H9 (cell line): ENCODE measurements at regions not wholly inside any gene's neighbourhood (a gene's known extent, or its start where the extent isn't known, plus 50 kb on each side); places are given as distances from the start of the nearest gene placed in this dataset.

Source experiments
- DNase-seq: peaks from one replicate; pipeline ENCODE4 v3.0.0-alpha.2; 2017
- H2AFZ ChIP-seq: one replicate; pipeline ENCODE4 v1.6.1; 2013; ENCODE audit warnings: mild to moderate bottlenecking, low read length, control low read depth, moderate library complexity
- H2AK5ac ChIP-seq: 2 replicates; pipeline ENCODE4 v1.6.1; 2013; ENCODE audit warnings: low read length, control low read depth, mixed read lengths; ENCODE audit not compliant: insufficient read length
- H2BK120ac ChIP-seq: one replicate; pipeline ENCODE4 v1.6.1; 2013; ENCODE audit warnings: low read depth, mild to moderate bottlenecking, low read length, control low read depth, inconsistent platforms; ENCODE audit not compliant: poor library complexity, severe bottlenecking
- H2BK12ac ChIP-seq: 2 replicates; pipeline ENCODE4 v1.6.1; 2013; ENCODE audit warnings: low read length, control low read depth, mixed read lengths, low read depth; ENCODE audit not compliant: insufficient read length
- H2BK15ac ChIP-seq: 2 replicates; pipeline ENCODE4 v1.6.1; 2013; ENCODE audit warnings: low read depth, low read length, control low read depth
- H2BK20ac ChIP-seq: one replicate; pipeline ENCODE4 v1.6.1; 2013; ENCODE audit warnings: low read depth, mild to moderate bottlenecking, low read length, control low read depth, inconsistent platforms; ENCODE audit not compliant: poor library complexity, severe bottlenecking
- H2BK5ac ChIP-seq: 2 replicates; pipeline ENCODE4 v1.6.1; 2013; ENCODE audit warnings: low read length, control low read depth, mixed read lengths; ENCODE audit not compliant: insufficient read length
- H3K14ac ChIP-seq: 2 replicates; pipeline ENCODE4 v1.6.1; 2013; ENCODE audit warnings: low read length, control low read depth; ENCODE audit not compliant: insufficient read depth
- H3K18ac ChIP-seq: 2 replicates; pipeline ENCODE4 v1.6.1; 2013; ENCODE audit warnings: low read depth, mild to moderate bottlenecking, mixed read lengths, low read length, control low read depth; ENCODE audit not compliant: insufficient read length
- H3K23ac ChIP-seq: 2 replicates; pipeline ENCODE4 v1.6.1; 2013; ENCODE audit warnings: low read length, control low read depth, mixed read lengths, low read depth; ENCODE audit not compliant: insufficient read length
- H3K23me2 ChIP-seq: 2 replicates; pipeline ENCODE4 v1.6.1; 2013; ENCODE audit warnings: low read depth, mild to moderate bottlenecking, mixed read lengths, low read length, control low read depth; ENCODE audit not compliant: insufficient read length, poor library complexity, severe bottlenecking
- H3K27ac ChIP-seq: 2 replicates; pipeline ENCODE4 v1.5.1; 2013; ENCODE audit warnings: low read length, control low read depth, mixed read lengths, low read depth; ENCODE audit not compliant: insufficient read length
- H3K27me3 ChIP-seq: 2 replicates; pipeline ENCODE4 v1.6.1; 2013; ENCODE audit warnings: low read length, control low read depth, inconsistent platforms; ENCODE audit not compliant: insufficient read depth
- H3K4ac ChIP-seq: 2 replicates; pipeline ENCODE4 v1.6.1; 2013; ENCODE audit warnings: low read depth, mild to moderate bottlenecking, control low read depth, inconsistent platforms, low read length, moderate library complexity
- H3K4me1 ChIP-seq: 2 replicates; pipeline ENCODE4 v1.6.1; 2013; ENCODE audit warnings: low read length, control low read depth, inconsistent platforms; ENCODE audit not compliant: insufficient read depth
- H3K4me2 ChIP-seq: 2 replicates; pipeline ENCODE4 v1.6.1; 2013; ENCODE audit warnings: low read length, control low read depth, mixed read lengths; ENCODE audit not compliant: insufficient read length, insufficient read depth
- H3K56ac ChIP-seq: 2 replicates; pipeline ENCODE4 v1.6.1; 2013; ENCODE audit warnings: low read depth, mild to moderate bottlenecking, mixed read lengths, low read length, control low read depth; ENCODE audit not compliant: insufficient read length
- H3K79me1 ChIP-seq: 2 replicates; pipeline ENCODE4 v1.6.1; 2013; ENCODE audit warnings: low read depth, mild to moderate bottlenecking, moderate library complexity, low read length, control low read depth, inconsistent platforms; ENCODE audit not compliant: insufficient read depth, poor library complexity, severe bottlenecking
- H3K79me2 ChIP-seq: 2 replicates; pipeline ENCODE4 v1.6.1; 2013; ENCODE audit warnings: low read length, control low read depth, inconsistent platforms; ENCODE audit not compliant: insufficient read depth
- H3K9ac ChIP-seq: 2 replicates; pipeline ENCODE4 v1.6.1; 2013; ENCODE audit warnings: low read length, control low read depth, mixed read lengths; ENCODE audit not compliant: insufficient read length; ENCODE audit errors: extremely low read depth
- H3K9me3 ChIP-seq: one replicate; pipeline ENCODE4 v1.6.1; 2013; ENCODE audit warnings: low read depth, low read length, inconsistent platforms; ENCODE audit not compliant: control insufficient read depth
- H3T11ph ChIP-seq: one replicate; pipeline ENCODE4 v1.6.1; 2013; ENCODE audit warnings: mild to moderate bottlenecking, low read length, control low read depth, inconsistent platforms
- H4K20me1 ChIP-seq: one replicate; pipeline ENCODE4 v1.6.1; 2013; ENCODE audit not compliant: control insufficient read depth, insufficient read length, insufficient read depth
- H4K5ac ChIP-seq: 2 replicates; pipeline ENCODE4 v1.6.1; 2013; ENCODE audit warnings: low read depth, mild to moderate bottlenecking, mixed read lengths, low read length, control low read depth; ENCODE audit not compliant: insufficient read length
- H4K8ac ChIP-seq: replicated peaks from 2 replicates; pipeline ENCODE4 v1.6.1; 2013; ENCODE audit warnings: low read length, control low read depth, mixed read lengths, low read depth; ENCODE audit not compliant: insufficient read length
- H4K91ac ChIP-seq: 2 replicates; pipeline ENCODE4 v1.6.1; 2013; ENCODE audit warnings: low read depth, mild to moderate bottlenecking, moderate library complexity, mixed read lengths, low read length, control low read depth; ENCODE audit not compliant: insufficient read length
- H3K27ac Mint-ChIP-seq, 3 experiments: 2 replicates in 2 of 3; 3 replicates in 1 of 3; pipeline ENCODE4 v1.8.0; 2020 to 2021; ENCODE audit warnings: mixed read lengths in 3 of 3, mild to moderate bottlenecking in 1 of 3, moderate library complexity in 1 of 3
- H3K27me3 Mint-ChIP-seq: 2 replicates; pipeline ENCODE4 v1.8.0; 2021; ENCODE audit warnings: low read depth, mild to moderate bottlenecking, moderate library complexity, mixed read lengths
- H3K36me3 Mint-ChIP-seq, 3 experiments: 2 replicates in 2 of 3; 3 replicates in 1 of 3; pipeline ENCODE4 v1.8.0; 2020 to 2021; ENCODE audit warnings: low read depth in 3 of 3, mixed read lengths in 3 of 3; ENCODE audit not compliant: insufficient read depth in 1 of 3
- H3K4me1 Mint-ChIP-seq, 2 experiments: 2 replicates each; pipeline ENCODE4 v1.8.0; 2020; ENCODE audit warnings: mixed read lengths in 2 of 2
- H3K4me3 Mint-ChIP-seq, 2 experiments: 2 replicates in 1 of 2; 3 replicates in 1 of 2; pipeline ENCODE4 v1.8.0; 2020 to 2021; ENCODE audit warnings: mild to moderate bottlenecking in 2 of 2, mixed read lengths in 2 of 2, moderate library complexity in 1 of 2
- H3K9me3 Mint-ChIP-seq, 2 experiments: 2 replicates in 1 of 2; 3 replicates in 1 of 2; pipeline ENCODE4 v1.8.0; 2020; ENCODE audit warnings: mild to moderate bottlenecking in 2 of 2, mixed read lengths in 2 of 2, moderate library complexity in 1 of 2
- CTCF ChIP-seq: fragments of 200-600 bp; sonication (generic); conservative IDR thresholded peaks from 3 replicates; pipeline ENCODE4 v1.8.0; 2021; ENCODE audit warnings: antibody characterized with exemption, mild to moderate bottlenecking
- WGBS: extraction: QIAGEN DNeasy Blood & Tissue Kit; methylation state at CpG from one replicate; pipeline ENCODE4 v1.1.7; 2013; ENCODE audit warnings: missing lambda C conversion rate, low lambda C conversion rate, mixed read lengths; ENCODE audit not compliant: insufficient read length; ENCODE audit errors: extremely low coverage; 5-methylcytosine and 5-hydroxymethylcytosine counted together

- no peaks in the 10 kb centered on the region for H3K4me1 ChIP-seq
- no peak overlapping the region for H3K27ac ChIP-seq
- peak overlapping the region in 1 of 2 experiments; percentile 38; a peak in 2 of 5 replicates for H3K4me3 Mint-ChIP-seq
- no peak overlapping the region for H4K91ac ChIP-seq
- H4K20me1 ChIP-seq = no peaks in the 10 kb centered on the region
- H3K4me2 ChIP-seq = peak overlapping the region; percentile 12
- no peak overlapping the region for H3T11ph ChIP-seq
- no peak for DNase-seq
- H2BK120ac ChIP-seq = no peak overlapping the region
- H3K36me3 Mint-ChIP-seq = 0 out of 7 replicates have a peak, but pooled peaks cover 0 to 2% (median 0%) of the 10 kb centered on the region in 3 experiments
- H2AK5ac ChIP-seq = no peak overlapping the region
- no peak overlapping the region for H3K23ac ChIP-seq
- H4K8ac ChIP-seq = no peak overlapping the region
- no peaks in the 10 kb centered on the region for H3K23me2 ChIP-seq
- H3K79me1 ChIP-seq = no peaks in the 10 kb centered on the region
- no peak overlapping the region for H3K4ac ChIP-seq
- H3K9ac ChIP-seq = no peak overlapping the region
- peaks cover 0 to 5% of the 10 kb centered on the region in 2 experiments; a peak in 2 of 5 replicates for H3K9me3 Mint-ChIP-seq
- WGBS = no CpG with 5 or more reads among the region's 21 CpGs
- no peaks in the 10 kb centered on the region; the same call in 1 of the 2 replicates for H3K27me3 ChIP-seq
- no peaks in the 10 kb centered on the region for H3K79me2 ChIP-seq
- H2AFZ ChIP-seq = no peak overlapping the region
- H2BK12ac ChIP-seq = no peak overlapping the region
- H3K56ac ChIP-seq = no peak overlapping the region
- no peak overlapping the region for H2BK15ac ChIP-seq
- peaks cover 5% of the 10 kb centered on the region in 2 experiments; a peak in 3 of 4 replicates for H3K4me1 Mint-ChIP-seq
- no peak overlapping the region for H4K5ac ChIP-seq
- H3K14ac ChIP-seq = no peak overlapping the region
- no peak for TF ChIP-seq CTCF
- H2BK5ac ChIP-seq = no peak overlapping the region
- H2BK20ac ChIP-seq = no peak overlapping the region
- no peak overlapping the region for H3K27ac Mint-ChIP-seq
- H3K18ac ChIP-seq = no peak overlapping the region
- peaks cover 20% of the 10 kb centered on the region for H3K27me3 Mint-ChIP-seq
- H3K9me3 ChIP-seq = no peaks in the 10 kb centered on the region
These were observed 369.5 kb downstream of the THBS2 start for GRCh38 chr6:168884050-168884645.
